ENCODE measurements at regions not wholly inside any gene's neighbourhood (a gene's known extent, or its start where the extent isn't known, plus 50 kb on each side); places are given as distances from the start of the nearest gene placed in this dataset.
"Not testable (repeated sequence)": the region's sequence is repeated elsewhere in the genome, so short reads cannot be mapped to it uniquely, and the experiment has no call there.

- intact Hi-C loops (cut with micrococcal nuclease; ENCODE audit: unreplicated experiment); H3K9me3 Mint-ChIP-seq (ENCODE audit: low read depth, unreplicated experiment); CTCF ChIA-PET; H3K27me3 Mint-ChIP-seq (ENCODE audit: unreplicated experiment); BruUV-seq (replicated peaks); H3K27ac Mint-ChIP-seq (ENCODE audit: unreplicated experiment); H3K4me1 Mint-ChIP-seq (ENCODE audit: low read depth, unreplicated experiment); H3K36me3 Mint-ChIP-seq (ENCODE audit: insufficient read depth, unreplicated experiment); DNase-seq; H3K4me3 Mint-ChIP-seq (ENCODE audit: low read depth, unreplicated experiment): not testable (repeated sequence)
Measured at GRCh38 chr3:597746-598145, 401.2 kb downstream of the CHL1 start.

DNA sequence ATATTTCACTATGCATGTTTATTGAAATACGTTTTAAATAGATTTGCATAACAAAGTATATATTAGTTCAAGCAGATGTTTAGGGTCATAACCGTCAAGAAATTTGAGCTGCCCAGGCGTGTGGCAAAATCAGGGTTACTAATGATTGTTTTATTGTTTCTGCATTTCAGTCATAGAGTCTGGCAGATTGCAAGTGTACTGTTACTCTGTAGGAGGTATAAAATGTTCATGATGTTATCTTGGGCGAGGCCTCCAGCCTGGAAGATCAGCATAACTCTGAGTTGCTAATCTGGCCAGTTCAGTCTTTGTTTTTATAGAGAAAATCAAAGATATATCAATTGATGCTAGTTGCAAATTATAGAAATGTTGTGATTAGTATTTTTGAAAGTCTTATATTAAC, 410.9 kb downstream of the CHL1 start:
- H3K27ac Mint-ChIP-seq (ENCODE audit: unreplicated experiment); CTCF ChIA-PET; H3K4me3 Mint-ChIP-seq (ENCODE audit: low read depth, unreplicated experiment); DNase-seq; H3K27me3 Mint-ChIP-seq (ENCODE audit: unreplicated experiment); intact Hi-C loops (cut with micrococcal nuclease; ENCODE audit: unreplicated experiment); H3K36me3 Mint-ChIP-seq (ENCODE audit: insufficient read depth, unreplicated experiment); H3K9me3 Mint-ChIP-seq (ENCODE audit: low read depth, unreplicated experiment); H3K4me1 Mint-ChIP-seq (ENCODE audit: low read depth, unreplicated experiment); BruUV-seq (replicated peaks): not testable (repeated sequence)

DNA sequence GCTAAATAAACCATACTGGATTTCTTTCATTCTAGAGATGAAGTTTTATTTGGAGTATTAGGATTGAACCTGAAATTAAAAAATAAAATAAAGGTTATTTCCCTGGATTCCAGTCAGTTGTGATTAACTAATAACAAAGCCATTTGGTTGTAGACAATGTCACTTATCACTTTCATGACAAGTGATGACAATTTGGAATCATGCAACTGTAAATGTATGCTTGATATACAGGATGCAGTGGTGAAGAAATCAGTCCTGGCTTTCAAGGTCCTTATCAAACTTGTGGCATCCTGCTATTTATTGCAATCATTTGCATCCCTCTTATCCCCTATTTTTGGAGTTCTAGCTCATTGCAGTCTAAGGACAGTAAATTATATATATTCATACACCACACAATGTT, 425.2 kb downstream of the CHL1 start:
- no peaks in the 10 kb centered on the region for H3K4me1 Mint-ChIP-seq (ENCODE audit: low read depth, unreplicated experiment)
- DNase-seq, result no peak
- H3K36me3 Mint-ChIP-seq (ENCODE audit: insufficient read depth, unreplicated experiment), result no peaks in the 10 kb centered on the region
- no peaks in the 10 kb centered on the region for H3K9me3 Mint-ChIP-seq (ENCODE audit: low read depth, unreplicated experiment)
- intact Hi-C loops (cut with micrococcal nuclease; ENCODE audit: unreplicated experiment), result no loop called here
- H3K4me3 Mint-ChIP-seq (ENCODE audit: low read depth, unreplicated experiment), result no peak overlapping the region
- CTCF ChIA-PET, result no interaction called here
- no peaks in the 10 kb centered on the region for H3K27me3 Mint-ChIP-seq (ENCODE audit: unreplicated experiment)
- BruUV-seq (replicated peaks), result no TSS peak
- H3K27ac Mint-ChIP-seq (ENCODE audit: unreplicated experiment), result no peak overlapping the region
- TF ChIP-seq, protein P1, sequence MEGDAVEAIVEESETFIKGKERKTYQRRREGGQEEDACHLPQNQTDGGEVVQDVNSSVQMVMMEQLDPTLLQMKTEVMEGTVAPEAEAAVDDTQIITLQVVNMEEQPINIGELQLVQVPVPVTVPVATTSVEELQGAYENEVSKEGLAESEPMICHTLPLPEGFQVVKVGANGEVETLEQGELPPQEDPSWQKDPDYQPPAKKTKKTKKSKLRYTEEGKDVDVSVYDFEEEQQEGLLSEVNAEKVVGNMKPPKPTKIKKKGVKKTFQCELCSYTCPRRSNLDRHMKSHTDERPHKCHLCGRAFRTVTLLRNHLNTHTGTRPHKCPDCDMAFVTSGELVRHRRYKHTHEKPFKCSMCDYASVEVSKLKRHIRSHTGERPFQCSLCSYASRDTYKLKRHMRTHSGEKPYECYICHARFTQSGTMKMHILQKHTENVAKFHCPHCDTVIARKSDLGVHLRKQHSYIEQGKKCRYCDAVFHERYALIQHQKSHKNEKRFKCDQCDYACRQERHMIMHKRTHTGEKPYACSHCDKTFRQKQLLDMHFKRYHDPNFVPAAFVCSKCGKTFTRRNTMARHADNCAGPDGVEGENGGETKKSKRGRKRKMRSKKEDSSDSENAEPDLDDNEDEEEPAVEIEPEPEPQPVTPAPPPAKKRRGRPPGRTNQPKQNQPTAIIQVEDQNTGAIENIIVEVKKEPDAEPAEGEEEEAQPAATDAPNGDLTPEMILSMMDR (IDR thresholded peaks at IDR 0.05; ENCODE audit: unreplicated experiment), result no peak

GRCh38 chr3:622314-622713, 425.8 kb downstream of the CHL1 start:
- H3K36me3 Mint-ChIP-seq (ENCODE audit: insufficient read depth, unreplicated experiment), result no peaks in the 10 kb centered on the region
- H3K27ac Mint-ChIP-seq (ENCODE audit: unreplicated experiment), result no peak overlapping the region
- H3K4me3 Mint-ChIP-seq (ENCODE audit: low read depth, unreplicated experiment), result no peak overlapping the region
- intact Hi-C loops (cut with micrococcal nuclease; ENCODE audit: unreplicated experiment), result no loop called here
- H3K27me3 Mint-ChIP-seq (ENCODE audit: unreplicated experiment), result no peaks in the 10 kb centered on the region
- DNase-seq, result no peak
- no TSS peak for BruUV-seq (replicated peaks)
- CTCF ChIA-PET, result no interaction called here
- H3K4me1 Mint-ChIP-seq (ENCODE audit: low read depth, unreplicated experiment), result no peaks in the 10 kb centered on the region
- H3K9me3 Mint-ChIP-seq (ENCODE audit: low read depth, unreplicated experiment), result no peaks in the 10 kb centered on the region
- TF ChIP-seq, protein P1 (IDR thresholded peaks at IDR 0.05; ENCODE audit: unreplicated experiment), result no peak

DNA sequence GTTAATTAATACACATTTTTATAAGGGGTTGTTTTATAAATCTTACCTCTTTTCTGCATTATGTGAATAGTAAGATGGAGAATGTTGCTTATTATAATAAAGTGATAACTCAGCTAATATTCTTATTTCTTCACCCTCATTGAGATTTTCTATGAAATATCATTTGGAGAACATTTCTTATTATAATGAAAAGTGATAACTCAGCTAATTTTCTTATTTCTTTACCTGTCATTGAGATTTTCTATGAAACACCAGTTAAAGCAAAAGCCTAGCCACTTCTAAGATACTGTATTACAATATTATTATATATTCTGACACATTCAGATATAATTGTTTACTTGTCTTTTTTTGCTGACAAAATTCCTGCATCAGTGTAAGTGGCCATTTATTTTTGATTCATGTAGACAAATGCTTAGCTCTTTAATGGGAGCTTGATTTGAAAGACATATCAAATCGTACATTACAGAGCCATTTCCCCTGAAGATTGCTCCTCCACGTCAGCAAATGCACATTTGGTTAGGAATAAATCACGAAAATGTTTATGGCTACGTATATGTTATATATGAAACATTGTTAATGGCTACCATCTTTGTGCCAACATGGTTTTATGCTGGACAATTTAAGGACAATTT, 427.5 kb downstream of the CHL1 start:
- H3K4me1 Mint-ChIP-seq (ENCODE audit: low read depth, unreplicated experiment), result no peaks in the 10 kb centered on the region
- H3K36me3 Mint-ChIP-seq (ENCODE audit: insufficient read depth, unreplicated experiment), result no peaks in the 10 kb centered on the region
- TF ChIP-seq, protein P1 (IDR thresholded peaks at IDR 0.05; ENCODE audit: unreplicated experiment), result no peak
- CTCF ChIA-PET, result no interaction called here
- DNase-seq, result no peak
- H3K9me3 Mint-ChIP-seq (ENCODE audit: low read depth, unreplicated experiment), result peaks cover 3% of the 10 kb centered on the region
- BruUV-seq (replicated peaks), result no TSS peak
- no peak overlapping the region for H3K4me3 Mint-ChIP-seq (ENCODE audit: low read depth, unreplicated experiment)
- no peaks in the 10 kb centered on the region for H3K27me3 Mint-ChIP-seq (ENCODE audit: unreplicated experiment)
- no peak overlapping the region for H3K27ac Mint-ChIP-seq (ENCODE audit: unreplicated experiment)
- intact Hi-C loops (cut with micrococcal nuclease; ENCODE audit: unreplicated experiment), result no loop called here
